Activated naive CD4-positive, alpha-beta T cell treated with anti-CD3 and anti-CD28 coated beads for 36 hours (primary cell): ENCODE measurements at regions not wholly inside any gene's neighbourhood (a gene's known extent, or its start where the extent isn't known, plus 50 kb on each side); places are given as distances from the start of the nearest gene placed in this dataset.

Experiments used
- CTCF ChIA-PET: fragments of 350-600 bp; sonication (Branson Sonifier 250); formaldehyde crosslinking; loops from one replicate; lab custom pipeline; 2021; ENCODE audit warnings: antibody characterized with exemption; lab: Charles Lee
- DNase-seq: peaks from one replicate; pipeline ENCODE4 v3.0.0-alpha.2; 2020
- H3K27ac Mint-ChIP-seq: one replicate; pipeline ENCODE4 v1.8.0; 2021; ENCODE audit warnings: mild to moderate bottlenecking, mixed read lengths
- H3K27me3 Mint-ChIP-seq: one replicate; pipeline ENCODE4 v1.8.0; 2021; ENCODE audit warnings: low read depth, mixed read lengths
- H3K36me3 Mint-ChIP-seq: one replicate; pipeline ENCODE4 v1.8.0; 2021; ENCODE audit warnings: low read depth, mixed read lengths
- H3K4me1 Mint-ChIP-seq: one replicate; pipeline ENCODE4 v1.8.0; 2021; ENCODE audit warnings: low read depth, mixed read lengths
- H3K4me3 Mint-ChIP-seq: one replicate; pipeline ENCODE4 v1.8.0; 2021; ENCODE audit warnings: mild to moderate bottlenecking, moderate library complexity, mixed read lengths
- H3K9me3 Mint-ChIP-seq: one replicate; pipeline ENCODE4 v1.8.0; 2021; ENCODE audit warnings: mixed read lengths
- intact Hi-C: fragments of 100-400 bp; cut with micrococcal nuclease; formaldehyde crosslinking; loops from one replicate; pipeline ENCODE4 v1.15.1; 2023

GRCh38 chr5:155728146-155728856, 598.7 kb upstream of the SGCD start:
- no peaks in the 10 kb centered on the region for H3K9me3 Mint-ChIP-seq
- H3K27ac Mint-ChIP-seq: no peak overlapping the region
- CTCF ChIA-PET: no interaction called here
- intact Hi-C loops: no loop called here
- DNase-seq: no peak
- H3K36me3 Mint-ChIP-seq: no peaks in the 10 kb centered on the region
- peaks cover 55% of the 10 kb centered on the region for H3K27me3 Mint-ChIP-seq
- H3K4me1 Mint-ChIP-seq: no peaks in the 10 kb centered on the region
- H3K4me3 Mint-ChIP-seq: no peak overlapping the region

GRCh38 chr5:155728857-155729683, 597.9 kb upstream of the SGCD start:
- Mint-ChIP-seq H3K36me3 (no peaks in the 10 kb centered on the region), H3K27me3 (peaks cover 50% of the 10 kb centered on the region), H3K4me1 (no peaks in the 10 kb centered on the region), H3K9me3 (no peaks in the 10 kb centered on the region), H3K27ac (no peak overlapping the region), H3K4me3 (no peak overlapping the region)
- intact Hi-C loops: no loop called here
- CTCF ChIA-PET: no interaction called here
- DNase-seq: peak; percentile 9

GRCh38 chr5:155729684-155730059, 597.3 kb upstream of the SGCD start:
- CTCF ChIA-PET: no interaction called here
- no peaks in the 10 kb centered on the region for H3K9me3 Mint-ChIP-seq
- intact Hi-C loops: no loop called here
- H3K36me3 Mint-ChIP-seq: no peaks in the 10 kb centered on the region
- H3K27ac Mint-ChIP-seq: no peak overlapping the region
- no peak for DNase-seq
- no peak overlapping the region for H3K4me3 Mint-ChIP-seq
- H3K27me3 Mint-ChIP-seq: peaks cover 50% of the 10 kb centered on the region
- no peaks in the 10 kb centered on the region for H3K4me1 Mint-ChIP-seq

DNA sequence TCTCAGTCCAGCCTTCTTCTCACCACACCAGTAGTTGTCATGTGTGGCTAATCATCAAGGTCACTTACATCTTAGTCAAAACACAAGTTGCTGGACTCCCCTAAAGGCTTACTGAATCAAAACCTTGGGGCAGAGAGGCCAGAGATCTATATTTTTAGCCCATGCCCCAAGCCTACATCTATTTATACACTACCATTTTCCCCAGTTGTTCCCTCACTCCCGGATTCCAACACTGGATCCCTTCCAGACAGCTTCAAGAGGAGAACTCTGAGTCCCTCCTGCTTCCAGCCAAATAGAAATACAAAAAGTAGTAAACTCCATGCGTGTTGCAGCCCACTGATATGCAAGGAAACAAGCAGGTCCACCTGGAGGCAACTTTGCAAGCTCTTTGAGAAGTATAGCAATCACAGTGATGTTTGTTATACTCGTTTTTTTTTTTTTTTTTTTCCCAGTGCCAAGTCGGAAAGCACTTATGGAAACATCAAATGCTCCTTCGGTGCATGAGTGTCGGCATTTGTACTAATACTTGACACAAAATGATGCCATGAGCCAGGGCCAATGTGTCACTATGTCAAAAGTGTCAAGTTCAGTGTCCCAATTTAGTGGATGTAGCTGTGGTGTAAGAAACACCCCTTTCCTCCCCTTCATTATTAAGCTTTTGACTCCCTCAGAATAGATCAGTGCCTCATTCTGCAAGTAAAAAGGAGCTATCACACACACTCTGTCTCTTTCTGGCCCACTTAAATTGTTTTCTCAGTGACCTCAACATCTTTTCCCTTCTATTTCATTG, 594.2 kb upstream of the SGCD start:
- intact Hi-C loops: no loop called here
- Mint-ChIP-seq H3K36me3 (no peaks in the 10 kb centered on the region), H3K27me3 (peaks cover 31% of the 10 kb centered on the region), H3K4me1 (no peaks in the 10 kb centered on the region), H3K4me3 (no peak overlapping the region), H3K9me3 (no peaks in the 10 kb centered on the region), H3K27ac (no peak overlapping the region)
- CTCF ChIA-PET: no interaction called here
- no peak for DNase-seq

- no peaks in the 10 kb centered on the region for H3K36me3 Mint-ChIP-seq
- no peaks in the 10 kb centered on the region for H3K4me1 Mint-ChIP-seq
- CTCF ChIA-PET: no interaction called here
- H3K9me3 Mint-ChIP-seq: no peaks in the 10 kb centered on the region
- no peak overlapping the region for H3K27ac Mint-ChIP-seq
- no peak for DNase-seq
- H3K4me3 Mint-ChIP-seq: no peak overlapping the region
- H3K27me3 Mint-ChIP-seq: peaks cover 31% of the 10 kb centered on the region
- intact Hi-C loops: no loop called here
Measured at GRCh38 chr5:155733935-155734334, 593.0 kb upstream of the SGCD start.

- intact Hi-C loops: no loop called here
- Mint-ChIP-seq H3K4me3 (no peak overlapping the region), H3K27ac (no peak overlapping the region)
Measured at GRCh38 chr5:155735388-155735787, 591.6 kb upstream of the SGCD start.

DNA sequence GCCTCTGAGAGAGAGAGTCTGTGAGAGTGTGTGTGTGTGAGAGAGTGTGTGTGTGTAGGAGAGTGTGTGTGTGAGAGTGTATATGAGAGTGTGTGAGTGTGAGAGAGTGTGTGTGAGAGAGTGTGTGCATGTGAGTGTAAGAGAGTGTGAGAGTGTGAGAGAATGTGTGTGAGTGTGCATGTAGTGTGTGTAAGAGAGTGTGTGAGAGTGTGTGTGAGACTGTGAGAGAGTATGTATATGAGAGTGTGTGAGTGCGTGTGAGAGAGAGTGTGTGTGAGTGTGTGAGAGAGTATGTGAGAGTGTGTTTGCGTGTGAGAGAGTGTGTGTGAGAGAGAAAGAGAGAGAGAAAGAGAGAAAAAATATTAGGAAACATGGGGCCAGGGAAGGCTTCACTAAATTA, 588.3 kb upstream of the SGCD start:
- Mint-ChIP-seq H3K36me3 (no peaks in the 10 kb centered on the region), H3K9me3 (no peaks in the 10 kb centered on the region), H3K27ac (no peak overlapping the region), H3K27me3 (peaks cover 8% of the 10 kb centered on the region), H3K4me3 (no peak overlapping the region), H3K4me1 (no peaks in the 10 kb centered on the region)
- DNase-seq: no peak
- intact Hi-C loops: no loop called here
- CTCF ChIA-PET: no interaction called here

More at GRCh38 chr5:155735388-155735787, 591.6 kb upstream of the SGCD start:
- H3K4me1 Mint-ChIP-seq: no peaks in the 10 kb centered on the region
- H3K9me3 Mint-ChIP-seq: no peaks in the 10 kb centered on the region
- no peaks in the 10 kb centered on the region for H3K36me3 Mint-ChIP-seq
- CTCF ChIA-PET: no interaction called here
- H3K27me3 Mint-ChIP-seq: peaks cover 19% of the 10 kb centered on the region
- DNase-seq: no peak

- Mint-ChIP-seq H3K4me3 (no peak overlapping the region), H3K27ac (no peak overlapping the region), H3K4me1 (no peaks in the 10 kb centered on the region), H3K36me3 (no peaks in the 10 kb centered on the region), H3K9me3 (no peaks in the 10 kb centered on the region), H3K27me3 (no peaks in the 10 kb centered on the region)
- DNase-seq: no peak
- intact Hi-C loops: no loop called here
- CTCF ChIA-PET: no interaction called here
Measured at GRCh38 chr5:155746367-155747038, 580.5 kb upstream of the SGCD start.

DNA sequence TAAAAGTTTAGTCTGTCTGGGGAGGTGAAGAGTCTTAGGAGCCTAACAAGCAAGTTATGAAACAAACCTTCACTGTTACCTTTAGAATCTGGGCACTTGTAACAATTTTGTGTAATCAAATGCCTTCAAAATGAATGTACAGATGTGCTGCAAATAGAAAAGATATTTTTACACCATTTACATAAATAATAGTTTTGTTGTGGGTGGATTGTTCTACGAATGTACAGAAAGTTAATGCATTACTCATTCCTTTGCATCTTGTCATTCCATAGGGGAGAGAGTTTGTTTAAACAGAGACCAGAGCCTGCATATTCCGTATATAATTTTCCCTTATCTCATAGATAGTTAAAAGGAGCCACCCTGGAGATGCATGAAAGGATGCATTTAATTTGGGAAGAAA, 576.9 kb upstream of the SGCD start:
- Mint-ChIP-seq H3K4me1 (no peaks in the 10 kb centered on the region), H3K27me3 (peaks cover 8% of the 10 kb centered on the region), H3K36me3 (no peaks in the 10 kb centered on the region), H3K27ac (no peak overlapping the region), H3K9me3 (no peaks in the 10 kb centered on the region), H3K4me3 (no peak overlapping the region)
- DNase-seq: no peak
- CTCF ChIA-PET: no interaction called here
- intact Hi-C loops: no loop called here

- H3K27ac Mint-ChIP-seq: no peak overlapping the region
- intact Hi-C loops: no loop called here
Measured at GRCh38 chr5:155750571-155750970, 576.4 kb upstream of the SGCD start.

GRCh38 chr5:155753943-155754581, 572.9 kb upstream of the SGCD start:
- no peaks in the 10 kb centered on the region for H3K9me3 Mint-ChIP-seq
- no peak overlapping the region for H3K27ac Mint-ChIP-seq
- CTCF ChIA-PET: no interaction called here
- no peak overlapping the region for H3K4me3 Mint-ChIP-seq
- no peaks in the 10 kb centered on the region for H3K36me3 Mint-ChIP-seq
- H3K27me3 Mint-ChIP-seq: peaks cover 8% of the 10 kb centered on the region
- H3K4me1 Mint-ChIP-seq: no peaks in the 10 kb centered on the region
- DNase-seq: no peak
- intact Hi-C loops: no loop called here

More at GRCh38 chr5:155750571-155750970, 576.4 kb upstream of the SGCD start:
- no peaks in the 10 kb centered on the region for H3K36me3 Mint-ChIP-seq
- no peak overlapping the region for H3K4me3 Mint-ChIP-seq
- CTCF ChIA-PET: no interaction called here
- H3K4me1 Mint-ChIP-seq: no peaks in the 10 kb centered on the region
- peaks cover 8% of the 10 kb centered on the region for H3K27me3 Mint-ChIP-seq
- DNase-seq: no peak
- no peaks in the 10 kb centered on the region for H3K9me3 Mint-ChIP-seq

DNA sequence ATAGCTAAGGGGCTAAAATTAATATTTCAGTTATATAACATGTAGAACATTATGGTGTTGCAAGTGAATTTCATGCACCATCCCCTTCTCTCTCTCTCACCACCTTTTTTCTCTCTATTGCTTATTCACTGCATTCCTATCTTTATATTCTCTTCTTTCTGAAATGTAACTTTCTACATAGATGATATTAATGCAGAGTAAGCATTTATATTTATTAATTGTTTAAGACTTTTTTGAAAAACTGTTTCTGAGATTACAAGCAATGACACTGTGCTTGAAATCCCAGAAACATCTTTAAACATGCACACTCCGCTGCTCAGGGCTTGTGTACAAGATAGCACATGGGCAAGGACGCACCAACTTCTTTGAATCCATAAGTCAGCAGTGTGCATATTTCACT, 567.7 kb upstream of the SGCD start:
- intact Hi-C loops: no loop called here
- CTCF ChIA-PET: no interaction called here
- Mint-ChIP-seq H3K27me3 (no peaks in the 10 kb centered on the region), H3K36me3 (no peaks in the 10 kb centered on the region), H3K27ac (no peak overlapping the region), H3K4me3 (no peak overlapping the region), H3K9me3 (peaks cover 12% of the 10 kb centered on the region), H3K4me1 (no peaks in the 10 kb centered on the region)
- no peak for DNase-seq
